Sigmoid colon (tissue), 3 donors: ENCODE measurements at regions not wholly inside any gene's neighbourhood (a gene's known extent, or its start where the extent isn't known, plus 50 kb on each side); places are given as distances from the start of the nearest gene placed in this dataset.

ENCODE experiments used
- CTCF ChIP-seq, 4 experiments: fragments of 450-650 bp in 3 of 4; fragments of 200-600 bp in 1 of 4; IDR thresholded peaks; one replicate each; pipeline ENCODE4 v1.5.1; 2016 to 2019; ENCODE audit warnings: antibody characterized with exemption in 4 of 4, mild to moderate bottlenecking in 3 of 4, moderate library complexity in 2 of 4
- POLR2A ChIP-seq, 2 donors: fragments of 450-650 bp; IDR thresholded peaks; one replicate each; pipeline ENCODE4 v1.6.1; 2016; ENCODE audit warnings: antibody characterized with exemption in 2 of 2, mild to moderate bottlenecking in 2 of 2, moderate library complexity in 2 of 2

- no peak for TF ChIP-seq POLR2A (IDR thresholded peaks at IDR 0.05)
- no peak for TF ChIP-seq CTCF (IDR thresholded peaks at IDR 0.05)
Measured at GRCh38 chr14:48490756-48491155, 815.4 kb upstream of the MDGA2 start.
